Astrocyte of the spinal cord (primary cell): ENCODE measurements at regions not wholly inside any gene's neighbourhood (a gene's known extent, or its start where the extent isn't known, plus 50 kb on each side); places are given as distances from the start of the nearest gene placed in this dataset.

Experiments used
- DNase-seq: peaks from one replicate; pipeline ENCODE4 v3.0.0; 2011; ENCODE audit warnings: low read depth, low spot score
- H3K4me3 ChIP-seq: 2 replicates; pipeline ENCODE4 v1.5.1; 2011; ENCODE audit warnings: low read depth, mild to moderate bottlenecking, low read length, moderate library complexity
- in situ Hi-C: cut with HindIII; loops from 2 replicates; pipeline ENCODE4 v1.10.0; 2017; ENCODE audit warnings: low sequenced_read_pairs
- TF ChIP-seq, protein P1 (sequence below): IDR thresholded peaks from 2 replicates; pipeline ENCODE4 v1.5.1; 2012; ENCODE audit warnings: low read depth, mild to moderate bottlenecking, low read length, inconsistent platforms

DNA sequence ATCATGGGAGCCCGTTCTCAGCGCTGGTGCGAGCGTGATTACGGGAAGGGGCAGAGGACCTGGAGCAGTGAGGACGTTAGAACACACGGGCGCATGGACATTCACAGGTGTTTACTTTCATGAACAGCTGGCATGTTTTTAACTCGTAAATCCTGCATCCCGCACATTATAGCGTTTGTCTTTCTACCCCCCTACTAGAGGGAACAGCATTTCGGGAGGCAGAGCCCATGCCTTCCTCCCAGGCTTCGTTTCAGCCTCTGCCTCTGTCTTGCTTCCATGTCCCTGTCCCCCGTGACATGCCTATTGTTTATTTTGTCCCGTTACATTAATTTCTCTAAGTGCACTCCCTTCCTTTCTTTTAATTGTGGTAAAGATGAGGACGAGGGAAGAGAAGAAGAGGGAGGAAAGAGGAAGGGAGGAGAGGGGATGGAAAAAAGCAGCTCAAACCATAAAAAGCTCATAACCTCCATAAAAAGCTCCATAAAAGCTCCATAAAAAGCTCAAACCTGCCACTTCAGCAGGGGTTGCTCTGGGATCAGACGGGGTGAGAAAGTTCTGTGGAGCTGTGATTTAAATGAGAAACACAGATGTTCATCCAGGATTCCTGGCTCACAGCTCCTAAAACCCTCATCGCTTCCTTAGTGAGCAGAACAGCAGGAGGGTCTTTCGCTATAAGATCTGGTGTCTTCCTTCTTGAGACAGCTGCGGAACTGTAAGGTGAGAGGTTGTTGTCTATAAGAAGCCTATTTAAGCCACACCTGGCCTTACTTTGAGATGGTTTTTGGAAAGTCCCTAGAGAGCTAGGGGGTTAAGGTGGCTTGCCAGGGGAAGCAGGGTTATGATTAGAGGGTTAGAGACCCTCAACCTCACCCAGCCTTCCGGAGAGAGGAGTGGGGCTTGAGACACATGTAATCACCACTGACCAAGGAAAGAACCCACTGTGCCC lies 66.6 kb upstream of the SNTG2 start:
- no peak overlapping the region for H3K4me3 ChIP-seq
- in situ Hi-C loops: no loop called here
- DNase-seq: no peak
- TF ChIP-seq, protein P1, sequence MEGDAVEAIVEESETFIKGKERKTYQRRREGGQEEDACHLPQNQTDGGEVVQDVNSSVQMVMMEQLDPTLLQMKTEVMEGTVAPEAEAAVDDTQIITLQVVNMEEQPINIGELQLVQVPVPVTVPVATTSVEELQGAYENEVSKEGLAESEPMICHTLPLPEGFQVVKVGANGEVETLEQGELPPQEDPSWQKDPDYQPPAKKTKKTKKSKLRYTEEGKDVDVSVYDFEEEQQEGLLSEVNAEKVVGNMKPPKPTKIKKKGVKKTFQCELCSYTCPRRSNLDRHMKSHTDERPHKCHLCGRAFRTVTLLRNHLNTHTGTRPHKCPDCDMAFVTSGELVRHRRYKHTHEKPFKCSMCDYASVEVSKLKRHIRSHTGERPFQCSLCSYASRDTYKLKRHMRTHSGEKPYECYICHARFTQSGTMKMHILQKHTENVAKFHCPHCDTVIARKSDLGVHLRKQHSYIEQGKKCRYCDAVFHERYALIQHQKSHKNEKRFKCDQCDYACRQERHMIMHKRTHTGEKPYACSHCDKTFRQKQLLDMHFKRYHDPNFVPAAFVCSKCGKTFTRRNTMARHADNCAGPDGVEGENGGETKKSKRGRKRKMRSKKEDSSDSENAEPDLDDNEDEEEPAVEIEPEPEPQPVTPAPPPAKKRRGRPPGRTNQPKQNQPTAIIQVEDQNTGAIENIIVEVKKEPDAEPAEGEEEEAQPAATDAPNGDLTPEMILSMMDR: no peak

DNA sequence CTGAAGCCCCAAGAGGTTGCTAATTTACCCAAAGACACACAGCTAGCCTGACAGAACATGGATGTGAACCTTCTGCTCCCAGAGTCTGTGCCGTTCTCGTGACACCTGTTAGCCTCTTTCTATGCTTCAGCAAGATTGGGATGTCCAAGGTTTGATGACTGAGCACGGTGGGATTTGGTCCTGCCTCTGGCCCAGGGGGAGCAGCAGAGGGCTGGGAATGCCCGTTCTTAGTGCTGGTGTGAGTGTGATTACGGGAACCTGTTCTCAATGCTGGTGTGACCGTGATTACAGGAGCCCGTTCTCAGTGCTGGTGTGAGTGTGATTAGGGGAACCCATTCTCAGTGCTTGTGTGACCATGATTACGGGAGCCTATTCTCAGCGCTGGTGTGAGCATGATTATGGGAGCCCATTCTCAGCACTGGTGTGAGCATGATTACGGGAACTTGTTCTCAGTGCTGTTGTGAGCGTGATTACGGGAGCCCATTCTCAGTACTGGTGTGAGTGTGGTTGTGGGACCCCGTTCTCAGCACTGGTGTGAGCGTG lies 67.3 kb upstream of the SNTG2 start:
- DNase-seq: no peak
- in situ Hi-C loops: no loop called here
- TF ChIP-seq, protein P1: no peak
- no peak overlapping the region for H3K4me3 ChIP-seq

DNA sequence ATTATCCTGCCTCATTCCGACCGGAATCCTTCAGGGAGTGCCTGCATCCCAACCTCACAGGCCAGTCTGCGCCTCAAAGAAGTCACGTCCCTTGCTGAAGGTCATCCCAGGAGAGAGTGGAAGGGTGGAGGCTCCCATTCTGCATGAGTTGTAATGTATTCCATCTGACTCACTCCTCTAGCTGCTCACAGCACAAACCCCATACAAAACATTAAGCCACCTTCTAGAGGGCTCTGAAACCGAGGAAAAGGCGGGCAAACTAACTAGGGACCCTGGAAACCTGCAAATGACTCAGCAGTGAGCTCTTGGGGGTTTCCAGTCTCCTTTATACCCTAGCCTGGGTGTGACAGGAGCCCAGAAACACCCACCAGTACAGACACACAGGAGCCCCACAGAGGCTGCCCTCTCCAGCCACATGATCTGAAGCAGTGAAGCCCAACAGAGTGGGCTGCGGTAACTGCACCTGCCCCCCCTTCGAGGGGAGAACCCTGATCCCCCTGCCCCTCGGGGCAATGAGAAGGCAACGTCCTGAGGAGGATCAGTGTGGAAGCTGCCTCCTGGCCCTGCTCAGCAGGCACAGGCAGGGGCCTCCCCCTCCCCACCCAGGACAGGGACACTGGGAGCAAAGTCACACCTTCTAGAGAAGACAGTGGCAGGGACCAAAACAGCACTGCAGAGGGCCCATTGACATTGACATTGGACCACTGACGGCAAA lies 69.3 kb upstream of the SNTG2 start:
- in situ Hi-C loops: no loop called here
- TF ChIP-seq, protein P1: no peak

DNA sequence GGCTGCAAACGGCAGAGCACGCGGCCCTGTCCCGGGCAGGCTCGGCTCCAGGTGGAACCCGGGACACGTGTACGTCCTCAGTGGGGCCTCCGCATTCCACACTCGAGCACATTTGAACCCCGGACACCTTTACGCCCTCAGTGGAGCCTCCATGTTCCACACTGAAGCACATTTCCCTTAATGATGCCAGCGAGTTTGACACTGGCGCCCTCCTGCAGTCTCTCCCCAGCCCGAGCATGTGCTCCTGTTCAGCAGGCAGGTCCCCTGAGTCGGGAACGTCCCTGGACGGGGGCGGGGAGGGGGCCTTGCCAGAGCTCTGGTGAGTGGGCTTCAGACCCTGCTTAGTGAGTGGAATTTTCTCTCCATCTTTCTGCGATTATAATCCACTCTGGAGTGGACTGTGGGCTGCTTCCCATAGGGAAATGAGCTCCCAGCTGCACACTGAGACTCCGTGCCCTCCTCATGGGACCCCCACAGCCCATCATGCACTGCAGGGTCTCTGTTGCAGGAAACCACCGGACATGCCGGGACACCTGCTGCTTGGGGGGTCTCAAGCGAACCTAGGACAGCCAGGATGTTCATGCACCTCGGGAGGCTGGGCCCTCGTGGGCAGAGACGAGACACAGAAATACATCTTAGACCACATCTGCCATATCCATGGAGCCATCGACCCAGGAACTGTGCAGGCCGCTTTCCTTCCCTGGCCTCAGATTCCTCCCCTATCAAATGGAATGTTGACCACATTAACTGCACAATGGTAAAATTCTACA lies 70.3 kb upstream of the SNTG2 start:
- H3K4me3 ChIP-seq: no peak overlapping the region
- DNase-seq: no peak
- in situ Hi-C loops: no loop called here
- TF ChIP-seq, protein P1: no peak

More for the DNA sequence above, 69.3 kb upstream of the SNTG2 start:
- no peak overlapping the region for H3K4me3 ChIP-seq
- DNase-seq: no peak

DNA sequence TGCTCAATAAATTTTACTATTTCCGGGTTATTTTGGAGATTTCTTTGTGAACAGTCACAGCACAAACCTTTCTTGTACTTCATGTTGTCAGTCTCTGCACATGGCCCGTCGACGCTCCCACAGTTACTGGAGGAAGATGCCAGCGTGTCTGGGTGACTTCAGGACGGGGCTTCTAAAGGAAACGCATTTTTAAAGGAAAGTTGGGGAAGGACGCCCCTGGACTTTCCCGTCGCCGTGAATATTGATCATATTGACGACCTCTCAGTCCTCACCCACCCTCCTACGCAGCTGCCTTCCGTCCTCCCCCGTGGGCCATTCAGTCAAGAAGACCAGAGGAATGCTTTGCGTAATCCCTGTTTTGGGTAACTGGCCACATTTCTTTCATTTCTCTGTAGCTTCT lies 71.1 kb upstream of the SNTG2 start:
- in situ Hi-C loops: no loop called here
- DNase-seq: no peak
- no peak overlapping the region for H3K4me3 ChIP-seq
- TF ChIP-seq, protein P1: no peak
